ENCODE measurements at regions not wholly inside any gene's neighbourhood (a gene's known extent, or its start where the extent isn't known, plus 50 kb on each side); places are given as distances from the start of the nearest gene placed in this dataset.
"Not testable (repeated sequence)": the region's sequence is repeated elsewhere in the genome, so short reads cannot be mapped to it uniquely, and the experiment has no call there.

DNA sequence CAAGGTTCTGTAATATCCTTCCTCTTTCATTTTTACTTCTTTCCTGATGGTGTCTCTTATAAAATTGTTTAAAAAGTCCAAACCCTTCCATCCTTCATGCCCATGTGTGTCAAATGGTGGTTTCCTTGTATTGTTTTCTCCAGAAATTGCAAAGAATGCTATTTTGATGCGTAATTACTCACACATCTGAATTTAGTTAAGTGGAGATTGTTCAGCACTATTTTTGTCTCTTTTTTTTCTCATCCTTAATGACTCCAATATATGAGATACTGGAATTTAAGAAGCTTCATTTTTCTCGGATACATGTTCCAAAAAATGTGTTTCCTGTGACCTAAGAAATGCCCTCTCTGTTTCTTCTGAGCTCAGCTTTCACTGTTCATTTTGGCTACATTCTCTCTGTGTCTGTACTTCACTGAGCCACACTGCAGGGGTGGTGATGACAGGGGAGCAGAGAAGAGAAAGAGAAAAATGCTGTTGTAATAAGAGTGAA lies 799.8 kb downstream of the DIPK2A start:
- ATAC-seq = no peak
- no peak for DNase-seq (ENCODE audit: low spot score)

DNA sequence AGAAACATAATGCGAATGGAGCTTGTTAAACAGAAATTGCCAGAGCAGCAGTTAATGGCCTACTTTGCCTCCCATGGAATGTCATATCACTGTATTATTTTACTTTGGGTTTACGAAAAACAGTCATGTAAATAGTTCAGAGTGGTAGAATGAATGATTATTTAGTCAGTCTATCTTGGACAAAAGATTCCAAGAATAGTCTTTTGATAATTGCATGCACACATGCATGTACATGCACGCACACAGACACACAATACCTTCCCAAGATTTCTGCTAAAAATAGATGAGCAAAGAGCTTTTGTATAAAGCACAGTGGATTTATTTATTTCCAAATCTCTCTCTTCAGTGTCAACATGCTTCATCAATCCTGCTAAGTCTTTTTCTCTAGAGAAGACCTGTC lies 800.7 kb downstream of the DIPK2A start:
- DNase-seq (ENCODE audit: low spot score) (no peak), ATAC-seq (no peak)

DNA sequence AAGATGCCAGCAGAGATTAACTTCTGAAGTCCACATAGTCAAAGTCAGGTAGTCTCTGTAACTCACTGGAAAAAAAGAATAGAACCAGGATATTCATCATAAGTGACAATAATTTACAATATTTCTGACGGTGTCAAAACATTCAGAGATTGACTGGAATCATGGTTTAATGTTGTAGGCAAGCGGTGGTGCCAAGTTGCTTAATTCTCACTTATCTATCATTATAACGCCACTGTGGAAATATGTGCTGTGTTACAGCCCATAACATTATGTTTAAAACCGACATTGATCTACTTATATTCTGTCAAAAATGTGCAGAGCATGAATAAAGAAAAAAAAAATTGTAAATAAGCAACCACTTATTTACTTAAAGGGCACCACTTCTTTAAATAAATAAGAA lies 801.7 kb downstream of the DIPK2A start:
- ATAC-seq (no peak), DNase-seq (ENCODE audit: low spot score) (no peak)

DNA sequence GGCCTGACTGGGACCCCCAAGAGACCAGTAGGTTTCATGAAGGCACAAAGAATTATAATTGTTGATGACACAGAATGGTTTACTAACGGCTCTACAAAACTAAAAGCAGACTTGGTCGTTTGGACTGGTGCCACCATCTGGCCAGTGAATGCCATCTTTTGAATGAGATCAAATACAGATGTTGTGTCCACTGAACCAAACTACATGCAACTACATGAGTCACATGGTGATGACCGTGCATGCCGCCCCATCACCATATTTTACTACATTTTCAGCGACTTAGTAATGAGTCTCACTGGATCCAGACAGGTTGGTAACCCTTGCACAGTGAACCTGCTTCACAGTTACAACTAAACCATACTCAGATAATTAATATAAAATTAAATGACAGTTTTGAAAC lies 803.3 kb downstream of the DIPK2A start:
- no peak for ATAC-seq
- DNase-seq (ENCODE audit: low spot score) = no peak

DNA sequence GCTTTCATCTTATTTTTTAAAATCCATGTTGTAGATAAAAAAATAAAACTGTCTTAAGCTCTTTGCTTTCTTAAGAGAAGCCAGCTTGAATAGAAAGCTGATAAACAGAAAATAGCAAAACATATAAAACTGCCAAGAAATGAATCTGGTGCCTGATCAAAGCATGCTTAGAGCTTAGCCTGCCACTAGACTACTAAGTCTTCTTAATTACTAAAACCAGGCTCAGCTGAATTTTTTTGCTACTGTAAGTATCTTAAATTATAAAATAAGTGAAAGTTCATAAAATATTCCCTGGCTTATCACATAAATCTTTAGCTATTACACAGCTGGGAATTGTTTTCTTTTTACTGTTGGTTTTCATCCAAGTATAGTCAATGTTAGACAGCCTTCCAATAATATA lies 803.9 kb downstream of the DIPK2A start:
- no peak for ATAC-seq

DNA sequence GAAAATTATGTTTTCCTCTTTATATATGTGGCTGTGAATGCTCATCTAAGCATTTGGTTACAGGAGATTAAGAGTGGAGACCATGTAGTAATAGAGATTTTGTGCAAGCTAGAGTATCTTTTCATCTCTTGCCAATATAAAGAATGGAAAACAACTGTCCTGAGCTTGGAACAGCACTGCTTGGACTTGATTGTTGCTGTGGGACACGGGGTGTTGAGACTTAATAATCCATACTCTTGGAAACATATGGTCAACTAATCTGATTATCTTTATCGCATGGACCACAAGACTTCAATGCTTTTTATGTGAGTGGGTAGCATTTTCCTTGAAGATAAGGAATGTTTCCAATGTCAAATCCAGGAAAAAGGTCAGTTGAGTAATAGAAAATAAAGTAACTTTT lies 806.3 kb downstream of the DIPK2A start:
- no peak for DNase-seq (ENCODE audit: low spot score)
- ATAC-seq = no peak

More for the DNA sequence above, 803.9 kb downstream of the DIPK2A start:
- DNase-seq (ENCODE audit: low spot score) = no peak

DNA sequence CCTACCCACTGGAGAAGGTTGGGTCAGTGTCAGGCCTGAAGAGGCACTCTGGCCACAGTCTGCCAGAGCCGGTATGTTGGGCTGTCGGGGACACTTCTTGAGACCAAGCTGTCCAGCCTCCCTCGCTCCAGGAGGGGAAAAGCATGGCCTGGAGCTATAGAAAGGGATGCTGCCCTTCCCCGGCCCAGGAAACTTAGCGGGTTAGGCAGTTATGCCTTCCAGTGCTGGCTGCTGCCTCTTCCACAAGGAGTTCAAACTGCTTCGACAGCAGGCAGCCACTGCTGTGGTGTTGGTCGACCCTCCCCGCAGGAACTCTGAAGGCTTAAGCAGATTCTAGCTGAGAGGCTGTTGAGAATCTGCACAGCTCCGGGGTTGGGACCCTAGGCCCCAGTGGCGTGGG lies 819.4 kb downstream of the DIPK2A start:
- DNase-seq (ENCODE audit: low spot score) = no peak
- no peak for ATAC-seq

DNA sequence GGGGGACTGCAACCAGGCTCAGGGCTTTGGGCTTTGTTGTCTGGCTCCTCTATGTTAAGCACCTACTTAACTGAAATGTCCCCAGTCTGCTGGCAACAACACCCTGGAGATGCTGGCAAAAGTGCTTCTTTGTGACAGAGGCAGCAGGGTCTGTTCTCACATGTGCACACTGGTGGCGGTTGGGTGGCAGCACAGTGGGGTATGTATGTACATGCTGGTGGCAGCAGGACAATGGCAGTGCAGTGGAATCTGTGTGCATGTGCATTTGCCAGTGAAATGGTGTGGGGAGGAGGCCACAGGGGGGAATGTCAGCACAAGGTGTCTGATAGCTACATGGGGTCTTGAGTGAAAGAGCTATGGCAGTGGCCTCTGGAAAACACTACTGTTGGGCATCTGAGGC lies 830.3 kb downstream of the DIPK2A start:
- DNase-seq (ENCODE audit: low spot score) (no peak), ATAC-seq (no peak)

DNA sequence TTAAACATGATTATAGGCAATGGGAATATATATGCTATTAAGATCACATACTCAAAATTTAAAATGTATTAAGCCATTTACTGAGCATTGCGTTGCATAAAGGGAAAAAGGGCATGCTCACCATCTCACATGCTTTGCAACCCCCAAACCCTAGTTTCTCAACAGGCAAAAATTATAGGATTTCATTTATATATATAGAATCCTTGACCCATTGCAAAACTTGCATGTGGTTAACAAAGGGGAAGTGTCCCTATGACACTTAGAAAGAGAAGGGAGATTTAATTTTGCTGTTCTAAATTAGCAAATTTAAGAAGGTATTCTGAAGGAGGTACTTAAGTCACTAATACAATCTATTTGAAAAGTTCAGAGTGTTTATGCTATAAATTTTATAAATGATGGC lies 837.8 kb downstream of the DIPK2A start:
- no peak for DNase-seq (ENCODE audit: low spot score)

DNA sequence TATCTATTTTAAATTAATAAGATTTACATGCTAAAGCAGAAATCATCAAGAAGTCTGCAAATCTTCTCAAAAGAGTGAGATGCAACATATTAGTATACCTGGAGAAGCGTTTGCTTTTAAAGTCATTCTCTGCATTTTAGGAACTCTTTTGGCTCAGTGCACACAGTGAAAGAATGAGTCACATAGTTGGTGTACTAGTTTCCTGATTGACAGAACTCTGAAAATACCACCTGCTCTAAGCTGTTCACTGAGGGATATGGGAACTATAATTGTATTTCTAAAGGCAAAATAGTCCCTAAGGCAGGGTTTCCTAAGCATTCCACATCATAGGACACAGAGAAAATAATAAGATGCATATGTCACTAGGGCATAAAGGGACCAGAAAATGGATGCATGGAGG lies 838.5 kb downstream of the DIPK2A start:
- DNase-seq (ENCODE audit: low spot score) (no peak), ATAC-seq (no peak)

More for the DNA sequence above, 837.8 kb downstream of the DIPK2A start:
- no peak for ATAC-seq

DNA sequence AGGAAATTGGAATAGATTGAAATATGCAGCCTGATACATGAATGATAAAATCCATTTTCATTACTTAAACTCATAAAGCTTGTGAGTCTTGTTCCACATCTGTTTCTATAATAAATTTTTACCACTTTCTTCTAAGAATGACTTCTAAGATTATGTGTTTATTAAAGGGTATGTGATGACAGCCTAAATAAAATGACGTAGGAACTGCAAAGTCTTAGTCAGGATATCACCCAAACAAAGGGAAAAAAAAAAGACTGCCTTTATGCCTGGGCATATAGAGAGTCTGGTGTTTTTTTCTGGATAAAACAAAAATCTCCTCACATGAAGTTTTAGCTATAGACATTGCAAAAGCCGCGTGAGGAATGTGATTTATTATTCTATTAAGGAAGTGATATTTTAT lies 844.0 kb downstream of the DIPK2A start:
- no peak for ATAC-seq
- DNase-seq (ENCODE audit: low spot score) = no peak

DNA sequence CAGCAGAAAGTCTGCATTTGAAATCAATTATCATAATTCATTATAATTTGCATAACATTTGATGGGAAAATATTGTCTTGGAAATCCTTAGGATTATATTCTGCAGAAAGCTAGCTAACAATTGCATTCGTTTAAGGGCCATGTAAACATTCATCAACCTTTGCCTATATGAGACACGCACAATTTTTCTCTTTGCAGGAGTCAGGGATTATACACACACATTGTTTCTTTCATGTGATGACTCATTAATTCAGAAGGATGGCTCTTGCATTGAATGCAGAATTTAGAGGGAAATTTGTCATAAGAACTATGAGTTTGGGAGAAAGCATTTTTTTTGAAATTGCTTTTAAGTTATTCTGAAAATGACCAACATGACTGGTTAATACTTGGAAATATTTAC lies 844.7 kb downstream of the DIPK2A start:
- ATAC-seq = no peak

DNA sequence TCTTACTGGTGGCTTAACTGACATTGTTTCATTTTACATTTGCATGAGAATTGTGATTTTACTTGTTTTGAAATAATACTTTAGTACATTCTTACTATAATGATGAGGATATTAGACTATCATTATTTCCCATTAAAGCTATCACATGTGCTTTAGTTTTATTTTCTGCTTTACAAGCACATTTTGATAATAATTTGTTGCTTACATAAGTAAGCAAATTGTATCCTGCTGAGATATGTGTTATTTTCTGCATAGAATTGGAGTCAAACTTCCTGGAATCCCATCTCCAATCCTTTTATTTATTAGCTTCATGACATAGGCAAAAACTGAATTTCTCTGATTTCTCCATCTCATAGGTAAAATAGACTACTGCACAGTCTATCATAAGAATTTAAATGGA lies 847.4 kb downstream of the DIPK2A start:
- DNase-seq (ENCODE audit: low spot score) (no peak), ATAC-seq (no peak)

More for the DNA sequence above, 844.7 kb downstream of the DIPK2A start:
- no peak for DNase-seq (ENCODE audit: low spot score)

DNA sequence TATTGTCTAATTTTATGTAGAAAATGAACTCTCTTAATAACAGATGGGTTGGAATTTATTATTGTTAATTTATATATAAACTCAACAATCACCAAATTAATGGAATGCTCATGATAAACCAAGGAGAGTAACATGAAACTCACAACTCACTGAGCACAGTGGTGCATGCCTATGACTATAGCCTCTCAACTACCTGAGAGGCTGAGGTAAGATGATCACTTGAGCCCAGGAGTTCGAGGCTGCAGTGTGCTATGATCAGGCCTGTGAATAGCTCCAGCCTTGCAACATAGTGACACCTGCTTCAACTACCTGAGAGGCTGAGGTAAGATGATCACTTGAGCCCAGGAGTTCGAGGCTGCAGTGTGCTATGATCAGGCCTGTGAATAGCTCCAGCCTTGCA lies 848.6 kb downstream of the DIPK2A start:
- not testable (repeated sequence) for ATAC-seq; DNase-seq (ENCODE audit: low spot score)

DNA sequence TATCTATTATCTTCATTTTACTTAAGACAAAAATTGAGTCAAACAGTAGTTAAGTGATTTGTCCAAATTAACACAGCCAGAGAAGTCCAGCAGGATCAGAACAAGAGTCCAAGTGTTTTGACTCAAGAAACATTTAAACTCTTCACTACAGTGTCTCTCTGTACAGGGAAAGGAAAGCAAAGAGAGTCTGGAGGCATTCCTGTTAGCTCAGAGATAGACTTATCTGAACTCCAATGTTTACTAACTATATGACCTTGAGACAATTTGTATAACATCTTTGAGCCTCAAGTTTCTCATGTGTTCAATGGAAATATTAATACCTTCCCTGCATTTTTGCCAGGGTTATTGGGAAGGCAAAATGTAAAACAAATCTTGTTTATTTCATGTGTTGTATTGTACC lies 849.1 kb downstream of the DIPK2A start:
- ATAC-seq (no peak), DNase-seq (ENCODE audit: low spot score) (no peak)

DNA sequence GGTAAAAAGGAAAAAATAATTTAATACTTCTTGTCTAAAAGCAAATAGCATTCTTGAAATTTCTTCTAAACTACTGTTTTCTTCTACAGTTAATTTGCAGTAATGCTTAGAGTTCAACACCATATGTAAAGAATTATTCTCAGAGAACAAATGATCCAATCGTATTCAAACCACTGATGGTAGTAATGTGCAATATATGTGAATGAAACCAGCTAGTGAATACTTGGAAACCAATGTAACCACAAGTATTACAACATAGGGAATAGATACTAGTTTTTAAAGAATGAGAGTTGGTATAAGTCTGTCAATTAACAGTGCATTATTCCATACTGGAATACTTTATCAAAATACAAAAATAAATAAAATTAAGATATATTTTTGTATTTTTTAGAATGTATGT lies 850.0 kb downstream of the DIPK2A start:
- ATAC-seq (no peak), DNase-seq (ENCODE audit: low spot score) (no peak)

DNA sequence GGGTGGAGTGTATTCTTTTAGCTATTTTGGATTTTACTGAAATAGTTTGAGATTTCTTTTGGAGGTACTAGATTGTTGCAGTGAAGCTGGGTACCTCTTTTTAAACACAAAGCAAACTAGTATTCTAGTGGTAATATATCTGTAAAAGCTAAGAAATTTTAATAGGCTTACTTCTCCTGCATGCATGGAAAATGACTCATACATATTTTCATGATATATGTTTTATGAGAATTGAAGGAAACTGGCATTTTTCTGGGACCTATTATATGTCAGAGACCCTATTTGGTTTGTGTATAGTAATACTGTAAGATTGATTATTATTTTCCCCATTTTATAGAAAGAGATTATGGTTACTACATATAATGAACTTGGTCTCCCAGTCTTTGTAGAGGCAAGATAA lies 851.0 kb downstream of the DIPK2A start:
- DNase-seq (ENCODE audit: low spot score) (no peak), ATAC-seq (no peak)

DNA sequence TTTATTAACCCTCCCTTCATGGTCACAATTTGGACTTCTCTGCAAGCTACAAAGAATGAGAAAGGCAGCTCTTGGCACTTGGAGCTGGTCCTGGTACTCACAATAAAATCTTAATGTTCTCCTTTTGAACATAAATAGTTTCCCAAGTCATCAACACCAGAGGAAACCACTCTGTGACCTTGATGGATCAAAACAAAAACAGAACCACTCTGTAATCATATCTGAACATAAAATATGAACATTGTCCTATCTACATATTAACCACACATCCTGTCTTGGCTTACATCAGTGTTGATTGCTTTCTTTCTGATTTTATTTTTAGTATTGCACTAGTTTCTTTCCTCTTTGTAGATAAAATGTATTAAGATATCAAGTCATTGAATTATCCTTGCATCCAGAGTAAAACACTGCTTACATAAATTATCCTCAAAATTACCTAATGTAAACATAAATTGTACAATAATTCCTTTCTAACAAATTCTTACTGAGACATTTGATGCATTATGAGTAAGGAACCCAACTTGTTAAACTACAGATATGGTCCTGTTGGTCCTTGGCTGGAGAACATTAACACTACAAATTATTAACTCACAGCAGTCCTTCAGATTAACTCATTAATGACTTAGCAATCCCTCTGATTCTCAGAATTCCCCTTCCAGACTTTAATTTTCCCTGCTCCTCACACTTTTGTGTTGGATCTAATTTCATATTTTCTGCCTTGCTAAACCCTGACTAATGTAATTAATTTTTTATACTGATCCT lies 860.5 kb downstream of the DIPK2A start:
- DNase-seq (ENCODE audit: low spot score) (no peak), ATAC-seq (no peak)

DNA sequence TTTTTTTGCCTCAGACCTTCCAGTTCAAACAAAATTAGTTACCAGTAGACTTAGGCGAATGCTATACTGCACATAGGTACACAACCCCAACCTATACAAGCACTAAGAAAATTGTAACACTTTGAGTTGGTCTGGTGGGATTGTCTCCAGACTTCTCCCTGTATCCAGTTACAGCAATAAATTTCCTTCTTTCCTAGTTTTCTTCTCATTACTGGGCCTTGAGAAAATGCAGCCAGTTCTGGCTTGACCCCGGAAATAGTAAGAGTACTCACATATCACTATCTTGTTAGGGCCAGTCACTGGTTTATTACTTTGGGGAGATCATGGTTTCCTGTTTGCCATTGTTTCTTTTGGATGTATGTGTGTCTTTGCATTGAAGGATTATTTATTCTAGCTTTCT lies 868.4 kb downstream of the DIPK2A start:
- no peak for ATAC-seq
- no peak for DNase-seq (ENCODE audit: low spot score)

DNA sequence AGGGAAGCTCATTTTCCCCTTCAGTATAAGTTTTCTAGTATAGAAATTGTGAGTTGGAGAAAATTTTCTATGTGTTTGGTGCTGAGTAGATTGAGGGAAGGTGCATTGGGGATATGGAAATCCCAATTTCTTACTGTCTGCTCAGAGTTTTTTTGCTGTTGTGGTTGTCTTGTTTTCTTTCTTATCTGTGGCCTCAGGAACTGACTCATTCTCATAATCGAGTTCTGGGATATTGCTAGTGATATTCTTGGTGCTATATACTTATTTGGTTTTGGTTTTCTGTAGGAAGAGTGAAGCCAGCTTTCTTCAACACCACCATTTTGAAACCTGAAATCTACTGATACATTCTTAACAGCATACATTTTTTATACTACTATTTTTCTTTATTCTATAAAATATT lies 869.2 kb downstream of the DIPK2A start:
- DNase-seq (ENCODE audit: low spot score) (no peak), ATAC-seq (no peak)

DNA sequence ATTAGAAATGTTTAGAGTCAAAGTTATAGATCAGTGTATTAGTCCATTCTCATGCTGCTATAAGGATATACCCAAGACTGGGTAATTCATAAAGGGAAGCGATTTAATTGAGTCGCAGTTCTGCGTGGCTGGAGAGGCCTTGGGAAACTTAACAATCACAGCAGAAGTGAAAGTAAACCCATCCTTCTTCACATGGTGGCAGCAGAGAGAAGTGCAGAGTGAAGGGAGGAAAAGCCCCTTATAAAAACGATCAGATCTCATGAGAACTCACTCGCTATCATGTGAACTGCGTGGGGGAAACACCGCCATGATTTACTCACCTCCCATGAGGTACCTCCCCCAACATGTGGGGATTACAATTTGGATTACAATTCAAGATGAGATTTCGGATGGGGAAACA lies 871.5 kb downstream of the DIPK2A start:
- DNase-seq (ENCODE audit: low spot score) = no peak

DNA sequence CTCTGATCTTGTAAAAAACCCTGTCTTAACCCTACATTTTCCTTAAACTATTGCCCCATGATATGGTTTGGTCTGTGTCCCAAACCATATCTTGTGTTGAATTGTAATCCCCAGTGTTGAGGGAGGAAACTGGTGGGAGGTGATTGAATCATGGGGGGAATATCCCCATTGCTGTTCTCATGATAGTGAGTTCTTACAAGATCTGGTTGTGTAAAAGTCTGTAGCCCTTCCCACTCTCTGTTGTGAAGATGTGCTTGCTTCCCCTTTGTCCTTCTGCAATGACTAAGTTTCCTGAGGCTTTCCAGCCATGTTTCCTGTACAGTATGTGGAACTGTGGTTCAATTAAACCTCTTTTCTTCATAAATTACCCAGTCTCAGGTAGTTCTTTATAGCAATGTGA lies 881.4 kb downstream of the DIPK2A start:
- ATAC-seq = no peak

More for the DNA sequence above, 871.5 kb downstream of the DIPK2A start:
- ATAC-seq = no peak

DNA sequence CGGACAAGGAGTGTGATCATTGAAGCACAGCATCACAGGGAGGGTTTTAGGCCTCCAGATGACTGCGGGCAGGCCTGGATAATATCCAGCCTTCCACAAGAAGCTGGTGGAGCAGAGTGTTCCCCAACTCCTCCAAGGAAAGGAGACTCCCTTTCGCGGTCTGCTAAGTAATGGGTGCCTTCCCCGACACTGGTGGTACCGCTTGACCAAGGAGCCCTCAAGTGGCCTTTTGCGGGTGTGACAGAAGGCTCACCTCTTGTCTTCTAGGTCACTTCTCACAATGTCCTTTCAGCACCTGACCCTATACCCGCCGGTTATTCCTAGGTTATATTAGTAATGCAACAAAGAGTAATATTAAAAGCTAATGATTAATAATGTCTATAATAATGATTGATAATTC lies 882.4 kb downstream of the DIPK2A start:
- ATAC-seq = not testable (repeated sequence)

More for the DNA sequence above, 881.4 kb downstream of the DIPK2A start:
- DNase-seq (ENCODE audit: low spot score) = no peak

More for the DNA sequence above, 882.4 kb downstream of the DIPK2A start:
- not testable (repeated sequence) for DNase-seq (ENCODE audit: low spot score)
